ENCODE measurements at regions not wholly inside any gene's neighbourhood (a gene's known extent, or its start where the extent isn't known, plus 50 kb on each side); places are given as distances from the start of the nearest gene placed in this dataset.

DNA sequence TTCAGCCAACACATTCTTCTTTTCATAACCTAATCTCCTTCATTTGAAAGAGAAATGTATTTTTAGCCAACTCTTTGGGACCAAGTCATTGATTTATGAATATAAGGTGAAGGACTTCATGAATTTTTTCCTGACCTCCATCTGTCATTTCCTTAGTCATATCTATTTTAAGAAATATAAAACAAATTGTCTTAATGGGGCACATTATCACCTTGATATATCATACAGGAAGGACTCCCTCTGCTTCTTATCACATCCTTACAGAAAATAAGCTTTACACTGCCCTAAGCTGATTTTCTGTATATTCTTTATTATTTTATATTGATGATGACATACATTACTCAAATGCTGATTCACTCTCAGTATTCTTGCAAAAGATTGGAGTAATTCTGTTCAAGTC lies 1076.2 kb downstream of the TDRD15 start:
- POLR2A ChIA-PET: no interaction called here
- Histone ChIP-seq H3K27me3 (ENCODE audit: control insufficient read depth, insufficient read depth, low read length) (no peaks in the 10 kb centered on the region), H3K9me3 (ENCODE audit: control insufficient read depth, insufficient read depth, low read depth, low read length) (no peaks in the 10 kb centered on the region), H3K36me3 (ENCODE audit: control insufficient read depth, insufficient read depth, low read length) (no peaks in the 10 kb centered on the region), H3K27ac (ENCODE audit: low read length) (no peak overlapping the region), H3K4me1 (ENCODE audit: control insufficient read depth, insufficient read depth, low read length) (no peaks in the 10 kb centered on the region), H3K4me3 (ENCODE audit: low read depth in 2 of 2, low read length in 2 of 2) (no peak overlapping the region)
- in situ Hi-C loops (cut with HindIII; ENCODE audit: low pct_unique_long_range_greater_than_20kb, low sequenced_read_pairs) (no loop called here), intact Hi-C loops (cut with micrococcal nuclease; ENCODE audit: unreplicated experiment) (no loop called here)
- BruUV-seq (replicated peaks): no TSS peak
- CTCF ChIA-PET: no interaction called here
- no peak for ATAC-seq
- TF ChIP-seq SIN3A (IDR thresholded peaks at IDR 0.05; ENCODE audit: borderline replicate concordance, insufficient read depth, low read depth, low read length) (no peak), TCF7L2 (IDR thresholded peaks at IDR 0.05; ENCODE audit: low read depth, low read length) (no peak), POLR2AphosphoS5 (IDR thresholded peaks at IDR 0.05; ENCODE audit: low read depth, low read length) (no peak)
- TF ChIP-seq, protein P1, sequence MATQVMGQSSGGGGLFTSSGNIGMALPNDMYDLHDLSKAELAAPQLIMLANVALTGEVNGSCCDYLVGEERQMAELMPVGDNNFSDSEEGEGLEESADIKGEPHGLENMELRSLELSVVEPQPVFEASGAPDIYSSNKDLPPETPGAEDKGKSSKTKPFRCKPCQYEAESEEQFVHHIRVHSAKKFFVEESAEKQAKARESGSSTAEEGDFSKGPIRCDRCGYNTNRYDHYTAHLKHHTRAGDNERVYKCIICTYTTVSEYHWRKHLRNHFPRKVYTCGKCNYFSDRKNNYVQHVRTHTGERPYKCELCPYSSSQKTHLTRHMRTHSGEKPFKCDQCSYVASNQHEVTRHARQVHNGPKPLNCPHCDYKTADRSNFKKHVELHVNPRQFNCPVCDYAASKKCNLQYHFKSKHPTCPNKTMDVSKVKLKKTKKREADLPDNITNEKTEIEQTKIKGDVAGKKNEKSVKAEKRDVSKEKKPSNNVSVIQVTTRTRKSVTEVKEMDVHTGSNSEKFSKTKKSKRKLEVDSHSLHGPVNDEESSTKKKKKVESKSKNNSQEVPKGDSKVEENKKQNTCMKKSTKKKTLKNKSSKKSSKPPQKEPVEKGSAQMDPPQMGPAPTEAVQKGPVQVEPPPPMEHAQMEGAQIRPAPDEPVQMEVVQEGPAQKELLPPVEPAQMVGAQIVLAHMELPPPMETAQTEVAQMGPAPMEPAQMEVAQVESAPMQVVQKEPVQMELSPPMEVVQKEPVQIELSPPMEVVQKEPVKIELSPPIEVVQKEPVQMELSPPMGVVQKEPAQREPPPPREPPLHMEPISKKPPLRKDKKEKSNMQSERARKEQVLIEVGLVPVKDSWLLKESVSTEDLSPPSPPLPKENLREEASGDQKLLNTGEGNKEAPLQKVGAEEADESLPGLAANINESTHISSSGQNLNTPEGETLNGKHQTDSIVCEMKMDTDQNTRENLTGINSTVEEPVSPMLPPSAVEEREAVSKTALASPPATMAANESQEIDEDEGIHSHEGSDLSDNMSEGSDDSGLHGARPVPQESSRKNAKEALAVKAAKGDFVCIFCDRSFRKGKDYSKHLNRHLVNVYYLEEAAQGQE (IDR thresholded peaks at IDR 0.05; ENCODE audit: insufficient read depth in 1 of 2, low read depth in 2 of 2, low read length in 1 of 2): no peak
- TF ChIP-seq, protein P2, sequence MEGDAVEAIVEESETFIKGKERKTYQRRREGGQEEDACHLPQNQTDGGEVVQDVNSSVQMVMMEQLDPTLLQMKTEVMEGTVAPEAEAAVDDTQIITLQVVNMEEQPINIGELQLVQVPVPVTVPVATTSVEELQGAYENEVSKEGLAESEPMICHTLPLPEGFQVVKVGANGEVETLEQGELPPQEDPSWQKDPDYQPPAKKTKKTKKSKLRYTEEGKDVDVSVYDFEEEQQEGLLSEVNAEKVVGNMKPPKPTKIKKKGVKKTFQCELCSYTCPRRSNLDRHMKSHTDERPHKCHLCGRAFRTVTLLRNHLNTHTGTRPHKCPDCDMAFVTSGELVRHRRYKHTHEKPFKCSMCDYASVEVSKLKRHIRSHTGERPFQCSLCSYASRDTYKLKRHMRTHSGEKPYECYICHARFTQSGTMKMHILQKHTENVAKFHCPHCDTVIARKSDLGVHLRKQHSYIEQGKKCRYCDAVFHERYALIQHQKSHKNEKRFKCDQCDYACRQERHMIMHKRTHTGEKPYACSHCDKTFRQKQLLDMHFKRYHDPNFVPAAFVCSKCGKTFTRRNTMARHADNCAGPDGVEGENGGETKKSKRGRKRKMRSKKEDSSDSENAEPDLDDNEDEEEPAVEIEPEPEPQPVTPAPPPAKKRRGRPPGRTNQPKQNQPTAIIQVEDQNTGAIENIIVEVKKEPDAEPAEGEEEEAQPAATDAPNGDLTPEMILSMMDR (IDR thresholded peaks at IDR 0.05): no peak
- DNase-seq (ENCODE audit: low read depth, low spot score): no peak

DNA sequence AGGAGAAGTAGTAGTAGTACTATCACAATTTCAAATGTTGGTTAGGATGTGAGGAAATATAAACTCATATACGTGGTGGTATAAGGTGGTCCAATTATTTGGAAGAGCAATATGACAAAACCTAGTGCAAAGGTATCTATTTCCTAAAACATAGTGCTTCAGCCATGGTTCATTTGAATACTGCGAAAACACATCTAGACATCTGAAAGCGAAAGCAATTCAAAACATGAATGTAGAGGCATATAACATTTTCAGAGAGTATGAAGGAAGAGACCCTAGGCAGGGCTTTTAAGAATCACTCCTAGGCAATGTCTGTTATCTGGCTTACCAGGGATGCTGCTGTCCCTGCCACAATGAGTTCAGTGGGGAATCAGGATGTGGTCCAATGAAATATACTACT lies 1085.8 kb downstream of the TDRD15 start:
- no peak for ATAC-seq
- no peak overlapping the region for H3K27ac ChIP-seq (ENCODE audit: low read length)
- no peak for DNase-seq (ENCODE audit: low read depth, low spot score)
- ChIA-PET CTCF (no interaction called here), POLR2A (no interaction called here)
- no TSS peak for BruUV-seq (replicated peaks)
- H3K4me3 ChIP-seq (ENCODE audit: low read depth in 2 of 2, low read length in 2 of 2): no peak overlapping the region
- no peaks in the 10 kb centered on the region for H3K4me1 ChIP-seq (ENCODE audit: control insufficient read depth, insufficient read depth, low read length)
- in situ Hi-C loops (cut with HindIII; ENCODE audit: low pct_unique_long_range_greater_than_20kb, low sequenced_read_pairs): no loop called here
- intact Hi-C loops (cut with micrococcal nuclease; ENCODE audit: unreplicated experiment): no loop called here
- no peaks in the 10 kb centered on the region for H3K36me3 ChIP-seq (ENCODE audit: control insufficient read depth, insufficient read depth, low read length)
- H3K27me3 ChIP-seq (ENCODE audit: control insufficient read depth, insufficient read depth, low read length): no peaks in the 10 kb centered on the region
- no peaks in the 10 kb centered on the region for H3K9me3 ChIP-seq (ENCODE audit: control insufficient read depth, insufficient read depth, low read depth, low read length)
- TF ChIP-seq SIN3A (IDR thresholded peaks at IDR 0.05; ENCODE audit: borderline replicate concordance, insufficient read depth, low read depth, low read length) (no peak), TCF7L2 (IDR thresholded peaks at IDR 0.05; ENCODE audit: low read depth, low read length) (no peak), POLR2AphosphoS5 (IDR thresholded peaks at IDR 0.05; ENCODE audit: low read depth, low read length) (no peak)
- TF ChIP-seq, protein P1 (IDR thresholded peaks at IDR 0.05; ENCODE audit: insufficient read depth in 1 of 2, low read depth in 2 of 2, low read length in 1 of 2): no peak
- TF ChIP-seq, protein P2 (IDR thresholded peaks at IDR 0.05): no peak

All from Panc1 (cell line).